ENCODE measurements at regions not wholly inside any gene's neighbourhood (a gene's known extent, or its start where the extent isn't known, plus 50 kb on each side); places are given as distances from the start of the nearest gene placed in this dataset.

DNA sequence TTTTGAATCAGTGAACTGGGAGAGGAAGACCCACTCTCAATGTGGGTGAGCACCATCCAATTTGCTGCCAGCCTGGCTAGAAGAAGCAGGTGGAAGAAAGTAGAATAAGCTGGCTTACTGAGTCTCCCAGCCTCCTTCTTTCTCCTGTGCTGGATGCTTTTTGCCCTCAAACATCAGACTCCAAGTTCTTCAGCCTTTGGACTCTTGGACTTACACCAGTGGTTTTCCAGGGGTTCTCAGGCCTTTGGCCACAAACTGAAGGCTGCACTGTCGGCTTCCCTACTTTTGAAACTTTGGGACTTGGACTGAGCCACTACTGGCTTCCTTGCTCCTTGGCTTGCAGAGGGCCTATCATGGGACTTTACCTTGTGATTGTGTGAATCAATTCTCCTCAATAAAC, 804.2 kb upstream of the SLITRK1 start:
- no peak for DNase-seq

DNA sequence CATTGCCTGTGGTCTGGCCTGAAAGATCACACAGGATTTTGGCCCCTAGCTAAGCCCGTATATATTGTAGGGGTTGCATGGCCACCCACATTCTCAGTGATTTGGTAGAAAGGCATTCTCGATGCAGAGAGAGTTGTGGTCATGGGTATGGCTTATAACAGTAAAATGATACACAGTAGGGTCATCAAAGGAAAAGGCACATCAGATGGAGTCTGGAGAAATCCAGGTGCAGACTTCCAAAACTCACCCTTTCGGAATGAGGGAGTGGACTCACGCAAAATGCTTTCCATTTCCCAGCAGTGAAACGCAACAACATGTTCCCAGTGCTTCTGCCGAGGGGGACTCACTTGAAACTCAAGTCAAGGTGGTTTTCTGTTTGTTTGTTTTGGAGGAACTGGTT, 802.5 kb upstream of the SLITRK1 start:
- DNase-seq: no peak

DNA sequence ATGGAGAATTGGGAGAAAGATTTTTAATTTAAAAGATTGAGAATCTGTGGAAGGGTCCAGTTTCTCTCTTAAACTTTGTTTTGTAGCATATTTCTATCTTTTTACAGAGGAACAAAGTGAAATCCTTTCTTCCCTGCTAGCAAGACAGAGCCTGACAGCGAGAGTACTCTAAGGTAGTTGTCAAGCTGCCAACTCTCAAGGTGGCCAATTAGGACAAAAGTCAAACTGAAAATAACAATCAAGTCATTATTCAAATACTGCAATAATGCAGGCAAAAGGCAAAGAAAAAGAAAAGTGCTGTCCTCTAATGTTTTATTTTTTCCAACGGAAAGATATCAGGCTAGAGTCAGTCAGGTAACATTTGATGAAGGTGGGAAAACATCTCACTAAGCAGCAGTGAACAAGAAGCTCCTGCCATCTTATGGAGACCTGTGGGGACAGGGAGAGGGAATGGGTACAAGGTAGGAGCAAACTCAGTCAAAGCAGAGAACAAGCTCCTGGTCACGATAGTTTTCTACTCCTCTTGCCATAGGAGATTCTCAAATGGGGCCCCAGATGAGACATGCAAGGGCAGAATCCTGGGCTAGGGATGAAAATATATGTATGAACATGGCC, 801.9 kb upstream of the SLITRK1 start:
- no peak for DNase-seq

DNA sequence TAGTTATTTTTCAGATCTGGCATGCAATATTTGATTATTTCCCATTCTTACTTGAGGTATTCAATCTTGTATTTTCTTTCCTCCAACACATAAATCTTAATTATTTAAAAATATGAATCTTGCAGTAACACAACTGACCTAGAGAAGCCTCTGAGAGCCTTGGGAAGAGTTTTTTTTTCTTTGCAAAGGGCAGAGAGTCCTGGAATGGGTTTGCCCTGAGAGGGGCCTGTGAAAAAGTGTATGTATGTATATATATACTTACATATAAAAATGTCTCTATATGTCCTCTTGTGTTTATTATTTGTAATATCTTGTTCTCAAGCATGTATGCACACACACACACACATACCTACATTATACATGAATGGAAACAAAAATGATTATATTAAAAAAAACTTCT, 801.2 kb upstream of the SLITRK1 start:
- no peak for DNase-seq

DNA sequence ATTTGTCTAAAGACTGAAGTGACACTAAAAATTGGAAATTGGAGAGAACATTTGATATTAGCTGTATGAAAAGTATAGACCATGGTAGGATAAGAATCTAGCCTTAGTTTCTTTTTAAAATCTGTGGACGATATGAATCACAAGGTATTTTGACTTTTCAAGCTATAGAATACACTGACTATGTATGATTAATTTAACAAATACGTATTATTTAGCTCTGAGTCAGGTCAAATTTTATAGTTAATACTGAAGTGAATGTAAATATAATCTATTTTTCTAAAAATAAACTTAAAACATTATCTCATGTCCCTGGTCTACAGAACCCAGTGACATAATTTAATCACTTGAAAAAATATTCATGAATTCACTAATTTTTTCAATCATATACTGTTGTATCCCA, 795.6 kb upstream of the SLITRK1 start:
- DNase-seq: no peak

DNA sequence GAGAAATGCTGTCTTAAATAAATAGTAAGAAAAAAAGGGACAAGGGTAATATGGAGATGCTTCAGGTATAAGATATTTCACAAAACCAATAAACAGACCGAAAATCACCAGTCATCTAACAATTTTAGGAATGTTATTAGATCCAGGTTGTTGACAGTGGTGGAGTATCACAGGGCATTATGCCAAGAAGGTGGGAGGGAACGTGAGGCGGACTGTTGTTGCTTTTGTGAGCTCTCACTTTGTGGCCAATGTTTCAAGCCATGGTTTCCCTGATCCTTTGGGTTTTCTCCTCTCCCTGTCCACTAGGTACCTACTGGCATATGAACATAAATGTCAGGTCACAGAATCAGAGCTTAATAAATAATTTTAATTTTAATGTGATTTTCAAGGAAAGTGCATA, 790.3 kb upstream of the SLITRK1 start:
- DNase-seq: no peak

DNA sequence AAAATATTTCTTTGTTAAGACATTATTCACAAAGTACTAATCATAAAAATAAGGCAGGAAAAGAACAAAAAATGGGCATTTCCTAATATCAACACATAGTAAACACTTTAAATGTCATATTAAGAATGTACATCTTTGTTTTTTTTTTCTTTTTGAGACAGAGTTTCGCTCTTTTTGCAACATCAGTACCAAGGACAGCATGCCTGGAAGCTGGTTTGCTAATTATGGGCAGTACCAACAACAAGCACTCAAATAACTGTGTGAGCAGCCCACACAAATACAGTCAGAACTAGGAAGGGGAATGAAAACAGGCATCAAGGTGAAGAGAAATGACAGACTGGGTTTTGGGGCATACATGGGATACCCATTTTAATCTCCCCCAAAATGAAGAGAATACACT, 788.0 kb upstream of the SLITRK1 start:
- DNase-seq: no peak

DNA sequence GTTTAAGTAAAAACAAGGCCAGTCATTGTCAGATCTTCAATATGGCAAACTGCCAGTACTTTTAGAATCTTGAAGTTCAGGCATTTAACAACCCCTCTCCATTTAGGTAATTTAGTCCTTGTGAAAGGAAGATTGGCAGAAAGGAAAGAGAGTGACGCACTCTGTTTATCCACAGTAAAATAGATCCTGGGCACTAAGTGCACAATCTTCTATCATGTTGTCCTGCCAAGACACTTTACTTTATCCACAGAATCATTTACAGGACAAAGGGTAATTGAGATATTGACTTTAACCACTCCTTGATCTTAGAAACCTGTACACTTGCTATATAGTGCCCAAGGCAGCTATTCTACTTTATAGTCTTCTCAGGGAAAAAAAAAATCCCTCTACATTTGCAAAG, 786.4 kb upstream of the SLITRK1 start:
- no peak for DNase-seq

DNA sequence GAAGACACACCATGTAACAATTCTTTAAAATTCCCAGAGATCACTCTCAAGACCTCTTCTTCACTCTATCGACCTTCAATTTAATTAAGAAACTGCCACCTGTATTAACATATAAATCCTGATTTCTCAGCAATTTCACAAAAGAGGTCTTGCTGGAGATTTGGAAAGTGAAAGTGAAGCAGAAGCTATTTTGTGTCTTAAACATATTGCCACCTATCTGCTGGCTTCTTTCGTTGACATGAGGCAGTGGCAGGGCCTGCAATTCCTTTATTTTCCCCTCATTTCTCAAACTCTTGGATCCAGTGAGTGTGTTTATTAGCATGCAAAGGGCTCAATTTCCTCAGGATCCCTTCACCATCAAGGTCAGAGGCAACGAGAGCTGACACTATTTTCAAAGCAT, 780.2 kb upstream of the SLITRK1 start:
- DNase-seq: no peak

DNA sequence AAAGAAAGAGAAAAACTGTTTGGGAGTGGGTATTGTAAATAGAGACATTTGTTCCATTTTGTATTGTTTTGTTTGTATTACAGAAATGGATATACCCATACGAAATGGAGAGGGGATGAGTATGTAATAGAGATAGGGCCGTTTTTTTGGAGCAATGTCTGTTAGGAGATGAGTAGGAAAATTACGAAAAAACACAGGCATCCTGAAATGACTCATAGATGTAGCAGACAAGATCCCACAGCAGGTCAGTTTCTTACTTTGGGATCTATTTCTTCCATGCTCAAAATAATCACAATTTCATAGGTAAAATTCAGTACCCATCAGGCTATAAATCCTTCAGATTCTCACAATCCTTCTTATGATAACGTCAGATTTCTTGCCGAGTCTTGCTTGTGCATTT, 779.4 kb upstream of the SLITRK1 start:
- no peak for DNase-seq

DNA sequence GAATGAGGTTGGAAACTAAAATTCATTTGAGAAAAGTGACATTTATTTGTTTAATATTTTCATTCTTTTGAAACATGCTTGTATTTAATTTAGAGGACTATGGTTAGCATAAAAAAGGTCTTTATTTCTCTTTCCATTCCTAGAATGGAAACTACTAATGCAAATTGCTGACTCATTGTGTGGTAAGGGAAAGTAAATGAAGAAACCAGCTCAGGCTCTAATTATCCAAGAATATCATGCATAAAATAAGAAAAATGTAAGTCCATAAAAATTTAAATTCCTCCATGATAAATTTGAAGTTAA, 777.0 kb upstream of the SLITRK1 start:
- no peak for DNase-seq

DNA sequence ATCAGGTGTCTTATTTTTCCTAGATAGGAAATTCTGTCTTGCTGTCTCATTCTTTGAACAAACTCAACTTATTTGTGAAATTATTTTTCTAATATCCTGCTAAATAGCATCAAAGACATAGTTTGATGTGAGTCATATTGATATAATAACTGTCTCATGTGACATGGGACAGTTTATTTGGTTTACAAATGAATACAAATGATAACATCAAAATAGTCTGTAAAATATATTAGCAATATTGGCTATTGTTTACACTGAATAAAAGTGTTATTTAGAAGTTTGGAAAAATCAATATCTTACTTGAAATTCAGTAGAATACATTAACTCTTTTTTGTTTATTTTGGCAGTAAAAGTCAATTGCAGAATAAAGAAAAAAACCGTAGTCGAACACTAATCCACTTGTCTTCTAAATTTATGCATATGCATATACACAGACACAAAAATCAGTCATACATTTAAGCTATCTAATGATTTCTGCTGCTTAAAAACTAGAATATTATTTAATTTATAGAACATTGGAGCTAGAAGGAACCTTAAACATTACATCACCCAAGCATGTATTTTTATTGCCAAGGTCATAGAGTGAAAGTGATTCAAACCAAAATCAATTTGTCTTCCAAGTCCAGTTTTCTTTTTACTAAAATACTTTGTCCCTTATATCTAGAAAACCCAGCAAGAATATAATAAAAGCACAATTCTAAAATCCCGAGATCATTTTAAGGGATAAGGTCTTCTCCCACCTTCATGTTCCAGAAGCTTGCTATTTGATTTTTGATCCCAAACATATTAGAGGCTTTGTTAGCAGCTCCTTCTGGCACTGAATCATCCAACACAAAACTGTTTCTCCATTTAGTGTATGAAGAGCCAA, 776.5 kb upstream of the SLITRK1 start:
- DNase-seq: no peak

DNA sequence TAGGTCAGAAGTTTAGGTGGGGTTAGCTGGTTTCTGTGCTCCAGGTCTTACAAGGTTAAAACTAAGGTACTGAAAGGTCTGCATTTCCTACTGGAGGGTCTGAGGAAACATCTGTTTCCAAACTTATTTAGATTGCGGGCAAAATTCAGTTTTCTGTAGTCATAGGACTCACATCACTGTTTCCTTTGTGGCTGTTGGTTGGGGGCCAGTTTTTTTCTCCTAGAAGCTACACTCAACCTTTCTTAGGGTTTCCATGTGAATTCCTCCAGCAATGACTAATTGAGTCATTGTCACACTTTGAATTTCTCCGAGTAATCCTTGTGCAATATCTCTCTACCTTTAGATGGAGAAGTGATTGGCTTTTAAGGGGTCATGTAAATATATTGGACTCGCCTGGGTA, 773.4 kb upstream of the SLITRK1 start:
- no peak for DNase-seq

DNA sequence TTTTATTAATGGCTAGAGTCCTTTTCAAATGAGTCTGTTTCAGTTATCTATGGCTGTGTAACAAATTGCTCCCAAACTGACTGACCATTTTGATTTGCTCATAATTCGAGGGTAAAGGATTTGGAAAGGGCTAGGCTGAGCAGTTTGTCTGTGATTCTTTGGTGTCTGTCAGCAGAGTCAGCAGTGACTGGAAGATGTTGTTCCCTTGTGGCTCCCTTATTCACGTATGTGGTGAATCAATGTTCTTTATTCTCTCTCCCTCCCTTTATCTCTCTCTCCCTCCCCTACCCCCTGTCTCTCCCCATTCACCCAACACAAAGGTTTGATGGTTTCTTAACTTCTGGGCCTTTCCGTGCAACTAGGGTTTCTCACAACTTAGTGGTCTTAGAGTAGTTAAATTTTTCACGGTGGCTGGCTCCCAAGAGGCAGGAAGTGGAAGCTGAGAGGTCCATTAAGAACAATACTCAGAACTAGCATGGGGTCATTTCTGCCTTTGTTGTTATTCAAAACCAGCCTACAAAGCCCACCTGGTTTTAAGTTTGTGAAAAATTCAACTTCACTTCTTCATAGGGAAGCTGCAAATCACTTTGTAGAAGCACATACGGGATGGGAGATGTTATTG, 772.5 kb upstream of the SLITRK1 start:
- no peak for DNase-seq

DNA sequence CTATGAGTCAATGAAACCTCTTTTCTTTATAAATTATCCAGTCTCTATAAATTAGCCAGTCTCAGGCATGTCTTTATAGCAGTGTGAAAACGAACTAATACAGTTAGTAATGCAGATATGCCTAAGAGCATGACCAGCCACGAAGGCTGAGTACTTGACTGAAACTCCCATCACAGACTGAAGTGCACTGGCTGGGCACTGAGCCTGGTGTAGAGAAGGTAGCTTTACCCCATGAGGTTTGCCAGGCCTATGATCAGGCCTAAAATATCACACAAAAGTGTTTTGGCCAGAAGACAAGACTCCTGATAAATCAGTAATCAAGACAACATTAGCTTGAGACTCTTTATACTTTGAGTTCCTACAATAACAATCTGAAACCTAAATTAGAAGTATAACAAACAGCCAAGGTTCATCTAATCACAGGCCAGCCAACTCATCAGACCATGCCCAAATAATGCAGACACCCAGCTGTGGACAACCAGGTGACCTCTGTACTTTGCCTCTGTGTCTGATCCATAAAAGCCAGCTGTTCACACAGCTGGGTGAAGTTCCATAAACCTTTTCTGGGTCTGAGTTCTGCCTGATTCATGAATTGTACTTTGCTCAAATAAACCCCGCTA, 771.8 kb upstream of the SLITRK1 start:
- DNase-seq: no peak

DNA sequence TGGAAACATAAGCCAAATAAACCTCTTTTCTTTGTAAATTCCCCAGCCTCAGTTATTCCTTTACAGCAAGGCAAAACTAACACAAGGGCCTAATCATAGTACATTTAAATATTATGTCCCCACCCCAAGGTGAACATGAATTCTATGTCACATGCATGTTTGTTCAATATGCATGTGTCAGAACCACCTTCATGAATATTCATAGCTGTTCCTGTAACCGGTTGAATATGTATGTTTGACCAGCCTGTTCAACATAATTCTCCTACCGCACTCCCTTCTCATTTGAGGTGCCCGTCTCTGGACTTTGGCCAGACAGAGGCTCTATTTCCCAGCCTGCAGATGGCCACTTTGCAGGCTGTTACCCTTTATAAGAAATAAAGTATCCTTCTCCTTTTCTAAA, 769.4 kb upstream of the SLITRK1 start:
- DNase-seq: no peak

DNA sequence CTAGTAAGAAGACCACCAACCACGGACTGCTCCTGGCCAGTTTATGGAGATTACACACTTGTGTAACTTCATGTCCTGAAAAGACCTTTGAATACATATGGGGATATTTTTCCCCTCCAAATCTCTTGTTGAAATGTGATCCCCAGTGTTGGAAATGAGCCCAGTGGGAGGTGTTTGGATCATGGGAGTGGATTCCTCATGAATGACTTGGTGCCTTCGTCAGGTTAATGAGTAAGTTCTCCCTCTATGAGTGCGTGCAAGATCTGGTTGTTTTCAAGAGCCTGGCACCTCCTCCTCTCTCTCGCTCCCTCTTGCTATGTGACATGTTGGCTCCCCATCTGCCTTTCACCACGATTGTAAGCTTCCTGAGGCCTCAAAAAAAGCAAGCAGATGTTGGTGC, 769.0 kb upstream of the SLITRK1 start:
- DNase-seq: no peak

DNA sequence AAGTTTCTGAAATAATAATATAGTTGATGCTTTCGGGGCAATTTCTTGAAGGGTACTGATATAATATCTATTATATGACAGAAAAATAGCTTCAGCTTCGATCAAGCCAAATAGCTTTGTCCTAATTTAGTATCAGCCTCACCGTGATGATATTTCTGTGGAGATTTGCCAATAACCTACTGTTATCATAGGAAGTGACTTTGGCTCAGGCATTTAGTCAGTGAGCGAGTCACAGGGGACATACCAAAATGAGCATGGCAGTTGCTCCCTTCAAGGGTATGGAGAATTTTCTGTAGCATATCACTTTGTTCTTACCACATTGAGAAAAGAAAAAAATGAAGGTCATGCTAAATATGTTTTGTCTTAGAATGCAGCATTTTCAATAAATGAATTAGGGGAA, 767.6 kb upstream of the SLITRK1 start:
- DNase-seq: no peak

DNA sequence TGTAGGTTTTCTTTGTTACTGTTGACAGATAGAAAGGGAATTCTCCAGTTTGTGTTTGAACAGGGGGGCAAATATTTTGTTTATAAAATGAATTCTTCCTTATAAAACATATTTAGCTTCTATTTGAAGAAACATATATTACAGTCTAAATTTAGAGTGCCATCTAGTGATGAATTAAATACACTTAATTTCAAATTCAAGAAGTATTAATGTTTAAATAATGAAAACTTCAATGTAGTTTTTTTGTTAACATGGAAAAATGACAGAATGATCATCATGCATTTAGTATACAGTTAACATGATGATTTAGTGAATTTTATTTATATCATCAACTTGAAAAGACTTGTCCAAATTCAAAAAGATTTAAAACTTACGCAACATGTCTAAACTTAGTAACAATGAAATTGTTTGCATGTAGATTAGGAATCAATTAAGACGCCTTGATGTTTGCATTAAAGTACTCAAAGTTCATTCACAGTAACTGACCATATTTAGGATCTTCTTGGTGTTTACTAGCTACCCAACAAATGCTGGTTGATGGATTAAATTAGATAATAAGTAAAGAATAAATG, 765.9 kb upstream of the SLITRK1 start:
- no peak for DNase-seq

DNA sequence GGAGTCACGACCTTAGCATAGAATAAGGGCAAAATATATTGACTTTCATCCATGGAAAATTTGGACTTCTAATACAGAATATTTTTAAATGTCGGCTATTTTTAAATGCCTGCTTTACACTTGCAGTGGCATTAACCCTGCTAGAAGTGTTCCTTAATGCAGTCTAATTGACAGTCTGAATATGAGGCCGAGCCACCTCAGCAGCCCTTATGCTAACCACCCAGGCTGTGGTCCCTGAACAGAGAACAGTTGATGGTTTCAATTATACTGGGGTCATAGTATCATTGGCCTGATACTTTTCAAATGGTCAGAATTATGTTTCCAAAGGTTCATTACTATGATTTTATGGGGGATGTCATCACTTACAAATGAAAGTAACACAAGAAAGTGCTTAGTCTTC, 764.7 kb upstream of the SLITRK1 start:
- no peak for DNase-seq

DNA sequence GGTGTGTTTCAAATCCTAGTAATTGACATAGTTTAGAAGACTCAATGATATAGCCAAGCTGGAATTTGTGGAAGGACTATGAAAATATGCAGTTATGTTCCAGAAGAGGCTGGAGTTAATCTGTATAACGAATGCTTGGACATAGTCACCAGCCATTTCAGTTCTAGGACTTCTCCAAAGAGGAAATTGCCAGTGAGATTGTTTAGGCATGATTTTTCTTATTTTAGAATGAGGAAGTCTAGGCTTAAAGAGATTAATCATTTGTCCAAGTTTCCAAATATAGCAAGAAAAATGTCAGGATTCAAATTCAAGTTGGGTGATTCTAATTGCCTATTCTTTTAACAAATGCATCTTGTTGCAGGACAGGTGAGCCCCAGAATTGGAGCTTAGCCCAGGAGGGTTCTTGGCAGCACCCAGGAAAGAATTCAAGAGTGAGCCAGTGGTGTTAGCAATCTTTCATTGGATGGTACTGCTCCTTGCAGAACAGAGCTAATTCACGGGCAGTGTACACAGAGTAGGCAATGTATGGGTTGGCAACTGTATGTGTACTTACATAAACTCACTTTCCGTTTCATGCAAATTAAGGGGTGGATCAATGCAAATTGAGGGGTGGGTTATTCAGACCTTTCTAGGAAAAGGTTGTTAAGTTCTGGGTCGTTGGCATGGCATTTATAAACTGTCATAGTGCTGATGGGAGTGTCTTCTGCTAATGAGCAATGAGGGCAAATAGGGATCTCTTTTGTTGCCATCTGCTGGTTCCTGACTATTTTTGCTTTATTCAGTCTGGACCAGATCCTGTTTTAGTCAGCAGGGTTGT, 763.1 kb upstream of the SLITRK1 start:
- peak; percentile 12 for DNase-seq

DNA sequence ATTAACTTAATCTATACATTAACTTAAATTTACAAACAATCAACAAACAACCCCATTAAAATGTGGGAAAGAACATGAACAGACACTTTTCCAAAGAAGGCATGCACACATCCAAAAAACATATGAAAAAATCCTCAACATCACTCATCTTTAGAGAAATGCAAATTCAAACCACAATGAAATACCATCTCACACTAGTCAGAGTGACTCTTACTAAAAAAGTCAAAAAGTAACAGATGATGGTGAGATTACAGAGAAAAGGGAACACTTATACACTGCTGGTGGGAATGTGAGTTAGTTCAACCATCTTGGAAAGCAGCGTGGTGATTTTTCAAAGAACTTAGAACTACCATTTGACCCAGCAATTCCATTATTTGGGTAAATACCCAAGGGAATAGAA, 759.2 kb upstream of the SLITRK1 start:
- no peak for DNase-seq

DNA sequence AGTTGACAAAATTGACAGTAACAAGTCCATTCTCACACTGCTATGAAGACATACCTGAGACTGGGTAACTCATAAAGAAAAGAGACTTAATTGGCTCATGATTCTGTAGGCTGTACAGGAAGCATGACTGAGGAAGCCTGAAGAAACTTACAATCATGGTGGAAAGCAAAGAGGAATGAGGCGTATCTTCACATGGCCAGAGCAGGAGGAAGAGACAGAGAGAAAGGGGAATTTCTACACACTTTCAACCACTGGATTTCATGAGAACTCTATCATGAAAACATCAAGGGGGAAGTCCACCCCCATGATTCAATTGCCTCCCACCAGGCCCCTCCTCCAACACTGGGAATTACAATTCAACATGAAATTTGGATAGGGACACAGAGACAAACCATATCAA, 758.4 kb upstream of the SLITRK1 start:
- DNase-seq: no peak
